ENCODE measurements at regions not wholly inside any gene's neighbourhood (a gene's known extent, or its start where the extent isn't known, plus 50 kb on each side); places are given as distances from the start of the nearest gene placed in this dataset.

DNA sequence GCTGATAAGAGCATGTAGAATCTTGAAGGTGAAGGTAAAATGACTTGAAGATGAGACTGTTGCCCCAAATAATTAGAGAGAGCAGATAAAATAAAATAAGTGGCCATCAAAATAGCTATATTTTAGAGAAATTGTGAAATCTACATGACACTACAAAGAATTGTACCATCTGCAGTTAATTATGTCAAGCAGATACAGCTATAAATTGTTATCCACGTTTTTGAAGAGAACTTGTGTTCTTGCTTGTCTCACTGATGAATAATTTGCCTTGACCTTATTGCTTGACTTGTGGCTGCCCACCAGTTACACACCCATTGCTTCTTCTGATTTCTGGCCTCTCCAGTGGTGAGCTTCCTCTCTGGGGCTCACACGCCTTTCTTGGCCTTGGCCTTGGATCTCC lies 75.8 kb upstream of the TNIP3 start:
- intact Hi-C loops (cut with DNase I), result no loop called here
- Histone ChIP-seq H3K27me3 (ENCODE audit: control insufficient read depth, insufficient read depth, low read length) (no peaks in the 10 kb centered on the region), H3K4me1 (ENCODE audit: control insufficient read depth in 2 of 3, insufficient read depth in 2 of 3, low read depth in 1 of 3, low read length in 3 of 3) (no peaks in the 10 kb centered on the region), H3K9ac (ENCODE audit: low read length in 3 of 3) (no peak overlapping the region), H3K4me3 (ENCODE audit: low read length in 3 of 3) (no peak overlapping the region), H3K27ac (ENCODE audit: low read depth in 2 of 2, low read length in 2 of 2) (no peak overlapping the region), H3K36me3 (ENCODE audit: control insufficient read depth in 2 of 3, insufficient read depth in 3 of 3, low read length in 3 of 3) (no peaks in the 10 kb centered on the region), H3K9me3 (ENCODE audit: control insufficient read depth in 2 of 3, insufficient read depth in 1 of 3, low read length in 3 of 3) (no peaks in the 10 kb centered on the region)
- FAIRE-seq (no peak), DNase-seq (no peak)
- TF ChIP-seq, protein P1, sequence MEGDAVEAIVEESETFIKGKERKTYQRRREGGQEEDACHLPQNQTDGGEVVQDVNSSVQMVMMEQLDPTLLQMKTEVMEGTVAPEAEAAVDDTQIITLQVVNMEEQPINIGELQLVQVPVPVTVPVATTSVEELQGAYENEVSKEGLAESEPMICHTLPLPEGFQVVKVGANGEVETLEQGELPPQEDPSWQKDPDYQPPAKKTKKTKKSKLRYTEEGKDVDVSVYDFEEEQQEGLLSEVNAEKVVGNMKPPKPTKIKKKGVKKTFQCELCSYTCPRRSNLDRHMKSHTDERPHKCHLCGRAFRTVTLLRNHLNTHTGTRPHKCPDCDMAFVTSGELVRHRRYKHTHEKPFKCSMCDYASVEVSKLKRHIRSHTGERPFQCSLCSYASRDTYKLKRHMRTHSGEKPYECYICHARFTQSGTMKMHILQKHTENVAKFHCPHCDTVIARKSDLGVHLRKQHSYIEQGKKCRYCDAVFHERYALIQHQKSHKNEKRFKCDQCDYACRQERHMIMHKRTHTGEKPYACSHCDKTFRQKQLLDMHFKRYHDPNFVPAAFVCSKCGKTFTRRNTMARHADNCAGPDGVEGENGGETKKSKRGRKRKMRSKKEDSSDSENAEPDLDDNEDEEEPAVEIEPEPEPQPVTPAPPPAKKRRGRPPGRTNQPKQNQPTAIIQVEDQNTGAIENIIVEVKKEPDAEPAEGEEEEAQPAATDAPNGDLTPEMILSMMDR (IDR thresholded peaks at IDR 0.05; ENCODE audit: borderline replicate concordance, extremely low read depth, insufficient read depth), result no peak

DNA sequence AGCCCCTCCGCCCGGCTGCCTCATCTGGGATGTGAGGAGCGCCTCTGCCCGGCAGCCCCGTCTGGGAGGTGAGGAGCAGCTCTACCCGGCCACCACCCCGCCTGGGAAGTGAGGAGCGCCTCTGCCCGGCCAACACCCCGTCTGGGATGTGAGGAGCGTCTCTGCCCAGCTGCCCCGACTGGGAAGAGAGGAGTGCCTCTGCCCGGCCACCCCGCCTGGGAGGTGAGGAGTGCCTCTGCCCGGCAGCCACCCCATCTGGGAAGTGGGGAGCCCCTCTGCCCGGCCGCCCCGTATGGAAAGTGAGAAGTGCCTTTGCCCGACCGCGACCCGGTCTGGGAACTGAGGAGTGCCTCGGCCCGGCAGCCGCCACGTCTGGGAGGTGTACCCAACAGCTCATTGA lies 74.3 kb upstream of the TNIP3 start:
- Histone ChIP-seq H3K9ac (ENCODE audit: low read length in 3 of 3) (no peak overlapping the region), H3K4me1 (ENCODE audit: control insufficient read depth in 2 of 3, insufficient read depth in 2 of 3, low read depth in 1 of 3, low read length in 3 of 3) (no peaks in the 10 kb centered on the region), H3K9me3 (ENCODE audit: control insufficient read depth in 2 of 3, insufficient read depth in 1 of 3, low read length in 3 of 3) (no peaks in the 10 kb centered on the region), H3K36me3 (ENCODE audit: control insufficient read depth in 2 of 3, insufficient read depth in 3 of 3, low read length in 3 of 3) (no peaks in the 10 kb centered on the region), H3K4me3 (ENCODE audit: low read length in 3 of 3) (no peak overlapping the region), H3K27me3 (ENCODE audit: control insufficient read depth, insufficient read depth, low read length) (no peaks in the 10 kb centered on the region), H3K27ac (ENCODE audit: low read depth in 2 of 2, low read length in 2 of 2) (no peak overlapping the region)
- no peak for FAIRE-seq
- TF ChIP-seq, protein P1 (IDR thresholded peaks at IDR 0.05; ENCODE audit: borderline replicate concordance, extremely low read depth, insufficient read depth), result no peak
- intact Hi-C loops (cut with DNase I), result no loop called here
- peak in 1 of 5 donors; percentile 68 for DNase-seq

DNA sequence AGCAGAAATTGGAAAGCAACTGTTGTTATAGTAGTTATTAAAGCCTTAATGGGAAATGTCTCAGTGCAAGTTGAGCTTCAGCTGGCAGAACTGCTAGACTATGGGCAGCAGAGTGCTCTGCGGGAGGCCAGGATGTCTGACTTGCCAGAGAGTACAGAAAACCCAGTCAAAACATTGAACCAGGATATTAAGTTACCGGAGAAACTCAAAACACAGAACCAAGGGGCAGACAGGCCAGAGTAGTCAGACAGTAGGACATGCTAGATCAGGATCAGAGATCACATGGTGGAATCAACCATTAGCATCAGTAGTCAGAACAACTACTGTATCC lies 72.9 kb upstream of the TNIP3 start:
- H3K36me3 ChIP-seq (ENCODE audit: control insufficient read depth in 2 of 3, insufficient read depth in 3 of 3, low read length in 3 of 3), result no peaks in the 10 kb centered on the region
- H3K27ac ChIP-seq (ENCODE audit: low read depth in 2 of 2, low read length in 2 of 2), result no peak overlapping the region
- no peaks in the 10 kb centered on the region for H3K4me1 ChIP-seq (ENCODE audit: control insufficient read depth in 2 of 3, insufficient read depth in 2 of 3, low read depth in 1 of 3, low read length in 3 of 3)
- H3K9me3 ChIP-seq (ENCODE audit: control insufficient read depth in 2 of 3, insufficient read depth in 1 of 3, low read length in 3 of 3), result no peaks in the 10 kb centered on the region
- H3K27me3 ChIP-seq (ENCODE audit: control insufficient read depth, insufficient read depth, low read length), result no peaks in the 10 kb centered on the region
- TF ChIP-seq, protein P1 (IDR thresholded peaks at IDR 0.05; ENCODE audit: borderline replicate concordance, extremely low read depth, insufficient read depth), result no peak
- intact Hi-C loops (cut with DNase I), result no loop called here
- H3K9ac ChIP-seq (ENCODE audit: low read length in 3 of 3), result no peak overlapping the region
- no peak overlapping the region for H3K4me3 ChIP-seq (ENCODE audit: low read length in 3 of 3)
- DNase-seq, result no peak
- no peak for FAIRE-seq

DNA sequence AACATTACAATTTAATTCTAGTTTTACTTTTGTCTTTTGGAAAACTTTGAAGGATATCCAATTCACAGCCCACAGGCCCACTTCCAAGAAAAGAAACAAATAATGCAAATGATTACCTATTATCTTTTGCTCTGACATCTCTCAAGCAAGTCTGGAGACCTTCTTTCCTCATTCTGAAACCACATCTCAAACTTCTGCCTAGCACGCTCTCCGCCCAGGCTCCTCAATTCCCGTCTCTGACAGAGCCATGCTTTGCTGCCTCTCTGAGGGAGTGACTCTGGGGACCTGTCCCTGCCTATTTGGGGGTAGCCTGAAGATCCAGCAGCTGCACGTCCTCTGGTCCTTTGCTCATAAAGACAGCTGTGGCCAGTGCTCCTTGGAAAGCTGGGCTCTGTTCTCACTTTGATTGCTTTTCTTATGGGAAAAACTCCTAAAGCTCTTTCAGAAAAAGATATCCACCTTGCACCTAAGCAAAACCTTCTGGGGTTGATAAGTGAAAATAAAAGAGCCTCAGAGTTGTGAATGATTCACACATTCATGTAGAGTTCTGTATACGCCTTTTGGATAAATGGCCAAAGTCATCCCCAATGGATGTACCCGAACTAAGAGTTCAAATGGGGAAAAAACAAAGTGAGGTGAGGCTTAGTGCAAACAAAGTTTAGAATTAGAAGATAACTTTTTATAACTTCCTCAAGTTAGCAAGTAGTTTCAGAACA lies 72.4 kb upstream of the TNIP3 start:
- no peak for DNase-seq
- intact Hi-C loops (cut with DNase I), result no loop called here
- no peaks in the 10 kb centered on the region for H3K9me3 ChIP-seq (ENCODE audit: control insufficient read depth in 2 of 3, insufficient read depth in 1 of 3, low read length in 3 of 3)
- H3K36me3 ChIP-seq (ENCODE audit: control insufficient read depth in 2 of 3, insufficient read depth in 3 of 3, low read length in 3 of 3), result no peaks in the 10 kb centered on the region
- H3K27ac ChIP-seq (ENCODE audit: low read depth in 2 of 2, low read length in 2 of 2), result no peak overlapping the region
- no peak overlapping the region for H3K4me3 ChIP-seq (ENCODE audit: low read length in 3 of 3)
- TF ChIP-seq, protein P1 (IDR thresholded peaks at IDR 0.05; ENCODE audit: borderline replicate concordance, extremely low read depth, insufficient read depth), result no peak
- no peak for FAIRE-seq
- no peaks in the 10 kb centered on the region for H3K27me3 ChIP-seq (ENCODE audit: control insufficient read depth, insufficient read depth, low read length)
- H3K4me1 ChIP-seq (ENCODE audit: control insufficient read depth in 2 of 3, insufficient read depth in 2 of 3, low read depth in 1 of 3, low read length in 3 of 3), result no peaks in the 10 kb centered on the region
- H3K9ac ChIP-seq (ENCODE audit: low read length in 3 of 3), result no peak overlapping the region

All from kidney (tissue), 13 donors.